Upper lobe of left lung (tissue), 6 donors: ENCODE measurements at regions not wholly inside any gene's neighbourhood (a gene's known extent, or its start where the extent isn't known, plus 50 kb on each side); places are given as distances from the start of the nearest gene placed in this dataset.

ENCODE experiments used
- ATAC-seq, 2 donors: fragments of 200-7000 bp; cut with Tn5 transposase; one replicate each; pipeline ENCODE4 v1.9.1; 2022; ENCODE audit warnings: mild to moderate bottlenecking in 2 of 2, moderate library complexity in 2 of 2; ENCODE audit not compliant: low FRiP score in 2 of 2
- DNase-seq, 2 donors: peaks; one replicate each; pipeline ENCODE4 v3.0.0-alpha.2; 2019 to 2020
- H3K27ac ChIP-seq, 4 donors: fragments of 200-600 bp; sonication (generic); one replicate each; pipeline ENCODE4 v1.5.1; 2016 to 2019
- H3K27me3 ChIP-seq, 4 donors: fragments of 200-600 bp; sonication (generic); one replicate each; pipeline ENCODE4 v1.5.1; 2017 to 2019
- H3K36me3 ChIP-seq, 4 donors: fragments of 200-600 bp; sonication (generic); one replicate each; pipeline ENCODE4 v1.5.1; 2016 to 2019
- H3K4me1 ChIP-seq, 4 donors: fragments of 200-600 bp; sonication (generic); one replicate each; pipeline ENCODE4 v1.5.1; 2018 to 2019
- H3K4me3 ChIP-seq, 4 donors: fragments of 200-600 bp; sonication (generic); one replicate each; pipeline ENCODE4 v1.5.1; 2017 to 2019; ENCODE audit warnings: mild to moderate bottlenecking in 2 of 4, moderate library complexity in 1 of 4
- H3K9me3 ChIP-seq, 4 donors: fragments of 200-600 bp; sonication (generic); one replicate each; pipeline ENCODE4 v1.5.1; 2018 to 2019
- EP300 ChIP-seq, 4 donors: sonication (generic); formaldehyde crosslinking; IDR thresholded peaks; one replicate each; pipeline ENCODE4 v1.5.1; 2017; ENCODE audit warnings: antibody characterized with exemption in 4 of 4, control low read depth in 2 of 4
- POLR2A ChIP-seq, 4 donors: fragments of 450-650 bp; IDR thresholded peaks; one replicate each; pipeline ENCODE4 v1.5.1; 2016 to 2017; ENCODE audit warnings: antibody characterized with exemption in 4 of 4, mild to moderate bottlenecking in 2 of 4
- POLR2AphosphoS5 ChIP-seq, 2 donors: sonication (generic); formaldehyde crosslinking; IDR thresholded peaks; one replicate each; pipeline ENCODE4 v1.5.1; 2017; ENCODE audit warnings: antibody characterized with exemption in 2 of 2
- WGBS, 2 donors: methylation state at CpG; one replicate each; pipeline ENCODE4 v1.1.5; 2017 to 2018; 5-methylcytosine and 5-hydroxymethylcytosine counted together
- TF ChIP-seq, protein P1 (sequence below), 6 experiments: fragments of 450-650 bp in 4 of 6; fragments of 200-600 bp in 2 of 6; sonication (generic) in 2 of 6; IDR thresholded peaks; one replicate each; pipeline ENCODE4 v1.5.1; 2016 to 2019; ENCODE audit warnings: antibody characterized with exemption in 6 of 6
- donor health status: DM: no; HTN: no; CAD: no; lungs with moderate emphysema.
- donor health status: DM: no; HTN: yes; CAD: no; lungs with severe emphysema.

- no peak for TF ChIP-seq EP300 (IDR thresholded peaks at IDR 0.05)
- TF ChIP-seq POLR2A (IDR thresholded peaks at IDR 0.05) = no peak
- TF ChIP-seq, protein P1, sequence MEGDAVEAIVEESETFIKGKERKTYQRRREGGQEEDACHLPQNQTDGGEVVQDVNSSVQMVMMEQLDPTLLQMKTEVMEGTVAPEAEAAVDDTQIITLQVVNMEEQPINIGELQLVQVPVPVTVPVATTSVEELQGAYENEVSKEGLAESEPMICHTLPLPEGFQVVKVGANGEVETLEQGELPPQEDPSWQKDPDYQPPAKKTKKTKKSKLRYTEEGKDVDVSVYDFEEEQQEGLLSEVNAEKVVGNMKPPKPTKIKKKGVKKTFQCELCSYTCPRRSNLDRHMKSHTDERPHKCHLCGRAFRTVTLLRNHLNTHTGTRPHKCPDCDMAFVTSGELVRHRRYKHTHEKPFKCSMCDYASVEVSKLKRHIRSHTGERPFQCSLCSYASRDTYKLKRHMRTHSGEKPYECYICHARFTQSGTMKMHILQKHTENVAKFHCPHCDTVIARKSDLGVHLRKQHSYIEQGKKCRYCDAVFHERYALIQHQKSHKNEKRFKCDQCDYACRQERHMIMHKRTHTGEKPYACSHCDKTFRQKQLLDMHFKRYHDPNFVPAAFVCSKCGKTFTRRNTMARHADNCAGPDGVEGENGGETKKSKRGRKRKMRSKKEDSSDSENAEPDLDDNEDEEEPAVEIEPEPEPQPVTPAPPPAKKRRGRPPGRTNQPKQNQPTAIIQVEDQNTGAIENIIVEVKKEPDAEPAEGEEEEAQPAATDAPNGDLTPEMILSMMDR (IDR thresholded peaks at IDR 0.05) = no peak
- no peak for TF ChIP-seq POLR2AphosphoS5 (IDR thresholded peaks at IDR 0.05)
- WGBS, 2 donors = 72 to 76% methylated on average over 5 of the region's 5 CpGs
- Histone ChIP-seq H3K36me3 (no peaks in the 10 kb centered on the region), H3K4me1 (no peaks in the 10 kb centered on the region), H3K27me3 (no peaks in the 10 kb centered on the region), H3K27ac (no peak overlapping the region), H3K9me3 (no peaks in the 10 kb centered on the region), H3K4me3 (no peak overlapping the region)
- DNase-seq (no peak), ATAC-seq (no peak)
Measured at GRCh38 chr1:57520743-57521515, 97.1 kb upstream of the DAB1 start.

DNA sequence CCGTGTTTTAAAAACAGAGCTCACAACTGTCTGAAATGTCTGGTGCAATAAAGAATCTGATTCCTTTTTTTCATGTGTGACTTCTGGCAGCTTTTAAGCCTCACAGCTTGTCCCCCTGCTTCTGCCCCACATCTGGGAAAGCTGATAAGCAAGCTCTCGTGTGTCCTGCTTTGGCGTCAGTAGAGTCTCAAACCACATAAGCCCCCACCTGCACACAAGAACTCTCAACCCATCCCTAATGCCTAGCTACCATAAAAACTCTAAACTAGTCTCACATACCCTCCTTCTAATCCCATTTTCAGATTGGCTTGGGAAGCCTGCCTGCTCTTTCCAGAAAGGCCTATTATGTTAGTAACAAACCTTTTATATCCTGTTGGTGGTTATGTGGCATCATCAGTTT lies 94.6 kb upstream of the DAB1 start:
- TF ChIP-seq, protein P1 (IDR thresholded peaks at IDR 0.05) = no peak
- no peak for TF ChIP-seq POLR2AphosphoS5 (IDR thresholded peaks at IDR 0.05)
- TF ChIP-seq EP300 (IDR thresholded peaks at IDR 0.05) = no peak
- TF ChIP-seq POLR2A (IDR thresholded peaks at IDR 0.05) = no peak
- no peak overlapping the region for H3K27ac ChIP-seq
- no peaks in the 10 kb centered on the region for H3K36me3 ChIP-seq
- no peaks in the 10 kb centered on the region for H3K4me1 ChIP-seq
- DNase-seq (no peak), ATAC-seq (no peak)
- H3K9me3 ChIP-seq = no peaks in the 10 kb centered on the region
- 49 to 64% methylated on average over 3 of the region's 3 CpGs for WGBS, 2 donors
- H3K27me3 ChIP-seq = no peaks in the 10 kb centered on the region
- no peak overlapping the region for H3K4me3 ChIP-seq

GRCh38 chr1:57517587-57518374 lies 93.9 kb upstream of the DAB1 start:
- no peaks in the 10 kb centered on the region for H3K4me1 ChIP-seq
- H3K9me3 ChIP-seq = no peaks in the 10 kb centered on the region
- H3K27me3 ChIP-seq = no peaks in the 10 kb centered on the region
- WGBS, 2 donors = 58 to 64% methylated on average over 7 of the region's 7 CpGs
- no peak overlapping the region for H3K27ac ChIP-seq
- TF ChIP-seq POLR2AphosphoS5 (IDR thresholded peaks at IDR 0.05) = no peak
- TF ChIP-seq POLR2A (IDR thresholded peaks at IDR 0.05) = no peak
- no peak for TF ChIP-seq EP300 (IDR thresholded peaks at IDR 0.05)
- TF ChIP-seq, protein P1 (IDR thresholded peaks at IDR 0.05) = no peak
- H3K4me3 ChIP-seq = no peak overlapping the region
- DNase-seq (no peak), ATAC-seq (no peak)
- no peaks in the 10 kb centered on the region for H3K36me3 ChIP-seq

DNA sequence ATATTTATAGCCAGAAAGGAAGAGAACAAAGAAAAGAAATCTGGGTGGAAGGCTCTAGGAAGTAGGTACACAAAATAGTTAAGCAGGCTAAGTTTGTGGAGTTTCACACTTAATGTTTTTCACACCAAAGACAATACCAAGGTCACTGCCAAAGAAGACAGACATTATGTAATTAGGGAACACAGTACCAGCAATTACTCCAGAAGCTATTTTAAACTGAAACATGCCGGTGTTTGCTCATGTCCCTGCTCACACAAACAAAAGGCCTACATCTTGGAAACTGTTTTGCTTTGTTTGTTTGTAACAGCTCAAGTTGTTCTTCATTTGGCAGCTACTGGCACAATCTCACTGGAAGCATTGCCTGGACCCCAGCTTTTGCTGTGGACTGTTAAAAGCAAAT lies 88.5 kb upstream of the DAB1 start:
- H3K4me1 ChIP-seq = no peaks in the 10 kb centered on the region
- no peak for DNase-seq
- no peak for ATAC-seq
- no peak for TF ChIP-seq POLR2AphosphoS5 (IDR thresholded peaks at IDR 0.05)
- TF ChIP-seq, protein P1 (IDR thresholded peaks at IDR 0.05) = no peak
- no peaks in the 10 kb centered on the region for H3K9me3 ChIP-seq
- no peaks in the 10 kb centered on the region for H3K27me3 ChIP-seq
- no peak overlapping the region for H3K27ac ChIP-seq
- whole genome bisulfite sequencing, 2 donors = 35 to 56% methylated on average over 1 of the region's 1 CpG
- no peaks in the 10 kb centered on the region for H3K36me3 ChIP-seq
- no peak overlapping the region for H3K4me3 ChIP-seq
